ENCODE measurements at regions not wholly inside any gene's neighbourhood (a gene's known extent, or its start where the extent isn't known, plus 50 kb on each side); places are given as distances from the start of the nearest gene placed in this dataset.

- no peaks in the 10 kb centered on the region for H3K27me3 ChIP-seq (ENCODE audit: control insufficient read depth in 2 of 2, insufficient read depth in 2 of 2, low read length in 2 of 2)
- no peak overlapping the region for H3K4me3 Mint-ChIP-seq
- intact Hi-C loops (cut with micrococcal nuclease): no loop called here
- H3K36me3 Mint-ChIP-seq: no peaks in the 10 kb centered on the region
- WGBS (ENCODE audit: insufficient coverage): 100% methylated on average over 3 of the region's 7 CpGs
- no peak overlapping the region for H3K27ac ChIP-seq (ENCODE audit: low read depth in 1 of 2, low read length in 2 of 2)
- H2AFZ ChIP-seq (ENCODE audit: insufficient read depth, low read depth, low read length, poor library complexity, severe bottlenecking): no peak overlapping the region
- H3K9me3 ChIP-seq (replicated peaks in 1 of 2; ENCODE audit: control insufficient read depth in 1 of 2, insufficient read depth in 1 of 2, low read length in 2 of 2): peaks cover 0 to 4% of the 10 kb centered on the region in 2 donors
- no peaks in the 10 kb centered on the region for H4K20me1 ChIP-seq (ENCODE audit: insufficient read depth, low read length)
- no peak for TF ChIP-seq CTCF (IDR thresholded peaks at IDR 0.05)
- no peak overlapping the region for H3K4me3 ChIP-seq (replicated peaks in 1 of 3; ENCODE audit: low read depth in 2 of 3, low read length in 3 of 3)
- no peaks in the 10 kb centered on the region for H3K36me3 ChIP-seq (replicated peaks in 1 of 2; ENCODE audit: control insufficient read depth in 1 of 2, insufficient read depth in 2 of 2, low read length in 2 of 2)
- no peak overlapping the region for H3K27ac Mint-ChIP-seq
- peaks cover 0 to 11% (median 4%) of the 10 kb centered on the region in 7 donors for H3K9me3 Mint-ChIP-seq
- H3K27me3 Mint-ChIP-seq (ENCODE audit: low read depth in 3 of 3): peaks cover 4 to 8% (median 5%) of the 10 kb centered on the region in 3 donors
- H3K9ac ChIP-seq (ENCODE audit: insufficient read depth, low read length, poor library complexity, severe bottlenecking): no peak overlapping the region
- H3K4me2 ChIP-seq (replicated peaks; ENCODE audit: extremely low read depth, low read length, poor library complexity, severe bottlenecking): no peak overlapping the region
- H3K4me1 Mint-ChIP-seq: no peaks in the 10 kb centered on the region
- H3K79me2 ChIP-seq (ENCODE audit: insufficient read depth, low read length): no peaks in the 10 kb centered on the region
- no peak for DNase-seq
- no peaks in the 10 kb centered on the region for H3K4me1 ChIP-seq (ENCODE audit: control insufficient read depth in 1 of 2, insufficient read depth in 2 of 2, low read length in 2 of 2)
Measured at GRCh38 chr6:938916-939315, 246.0 kb upstream of the EXOC2 start.

- intact Hi-C loops (cut with micrococcal nuclease): no loop called here
- no peak for DNase-seq
- Histone ChIP-seq H2AFZ (ENCODE audit: insufficient read depth, low read depth, low read length, poor library complexity, severe bottlenecking) (no peak overlapping the region), H4K20me1 (ENCODE audit: insufficient read depth, low read length) (no peaks in the 10 kb centered on the region), H3K27me3 (ENCODE audit: control insufficient read depth in 2 of 2, insufficient read depth in 2 of 2, low read length in 2 of 2) (no peaks in the 10 kb centered on the region), H3K4me1 (ENCODE audit: control insufficient read depth in 1 of 2, insufficient read depth in 2 of 2, low read length in 2 of 2) (no peaks in the 10 kb centered on the region), H3K9me3 (replicated peaks in 1 of 2; ENCODE audit: control insufficient read depth in 1 of 2, insufficient read depth in 1 of 2, low read length in 2 of 2) (peaks cover 0 to 4% of the 10 kb centered on the region in 2 donors), H3K9ac (ENCODE audit: insufficient read depth, low read length, poor library complexity, severe bottlenecking) (no peak overlapping the region), H3K4me2 (replicated peaks; ENCODE audit: extremely low read depth, low read length, poor library complexity, severe bottlenecking) (no peak overlapping the region), H3K4me3 (replicated peaks in 1 of 3; ENCODE audit: low read depth in 2 of 3, low read length in 3 of 3) (no peak overlapping the region), H3K36me3 (replicated peaks in 1 of 2; ENCODE audit: control insufficient read depth in 1 of 2, insufficient read depth in 2 of 2, low read length in 2 of 2) (no peaks in the 10 kb centered on the region), H3K79me2 (ENCODE audit: insufficient read depth, low read length) (no peaks in the 10 kb centered on the region), H3K27ac (ENCODE audit: low read depth in 1 of 2, low read length in 2 of 2) (no peak overlapping the region)
- Mint-ChIP-seq H3K4me3 (no peak overlapping the region), H3K9me3 (peaks cover 0 to 10% (median 3%) of the 10 kb centered on the region in 7 donors), H3K4me1 (no peaks in the 10 kb centered on the region), H3K36me3 (no peaks in the 10 kb centered on the region), H3K27me3 (ENCODE audit: low read depth in 3 of 3) (peaks cover 5 to 8% (median 5%) of the 10 kb centered on the region in 3 donors), H3K27ac (no peak overlapping the region)
- WGBS (ENCODE audit: insufficient coverage): 93% methylated on average over 14 of the region's 16 CpGs
- no peak for TF ChIP-seq CTCF (IDR thresholded peaks at IDR 0.05)
Measured at GRCh38 chr6:938271-938905, 245.4 kb upstream of the EXOC2 start.
